Retinal pigment epithelial cell (primary cell): ENCODE measurements at regions not wholly inside any gene's neighbourhood (a gene's known extent, or its start where the extent isn't known, plus 50 kb on each side); places are given as distances from the start of the nearest gene placed in this dataset.

ENCODE experiments used
- DNase-seq: peaks from one replicate; pipeline ENCODE4 v3.0.0-alpha.2; 2010; ENCODE audit warnings: low read depth
- H3K4me3 ChIP-seq: 2 replicates; pipeline ENCODE4 v1.5.1; 2011; ENCODE audit warnings: mild to moderate bottlenecking, low read length, control low read depth, moderate library complexity
- TF ChIP-seq, protein P1 (sequence below): conservative IDR thresholded peaks from 2 replicates; pipeline ENCODE4 v1.5.1; 2011; ENCODE audit warnings: low read depth, low read length, control low read depth, inconsistent platforms

DNA sequence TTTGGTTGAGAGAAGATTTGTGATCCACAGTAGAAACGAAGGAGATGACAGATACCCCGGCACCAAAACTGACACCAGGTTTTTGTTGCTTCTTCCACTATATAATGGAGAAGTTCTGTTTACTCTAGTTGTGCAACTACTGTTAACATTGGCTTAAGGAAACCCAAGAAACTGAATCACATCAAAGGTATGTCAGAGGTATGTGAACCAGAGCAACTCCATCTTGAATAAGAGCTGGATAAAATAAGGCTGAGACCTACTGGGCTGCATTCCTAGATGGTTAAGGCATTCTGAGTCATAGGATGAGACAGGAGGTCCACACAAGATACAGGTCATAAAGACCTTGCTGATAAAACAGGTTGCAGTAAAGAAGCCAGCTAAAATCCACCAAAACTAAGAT, 173.7 kb upstream of the CAMK1G start:
- TF ChIP-seq, protein P1, sequence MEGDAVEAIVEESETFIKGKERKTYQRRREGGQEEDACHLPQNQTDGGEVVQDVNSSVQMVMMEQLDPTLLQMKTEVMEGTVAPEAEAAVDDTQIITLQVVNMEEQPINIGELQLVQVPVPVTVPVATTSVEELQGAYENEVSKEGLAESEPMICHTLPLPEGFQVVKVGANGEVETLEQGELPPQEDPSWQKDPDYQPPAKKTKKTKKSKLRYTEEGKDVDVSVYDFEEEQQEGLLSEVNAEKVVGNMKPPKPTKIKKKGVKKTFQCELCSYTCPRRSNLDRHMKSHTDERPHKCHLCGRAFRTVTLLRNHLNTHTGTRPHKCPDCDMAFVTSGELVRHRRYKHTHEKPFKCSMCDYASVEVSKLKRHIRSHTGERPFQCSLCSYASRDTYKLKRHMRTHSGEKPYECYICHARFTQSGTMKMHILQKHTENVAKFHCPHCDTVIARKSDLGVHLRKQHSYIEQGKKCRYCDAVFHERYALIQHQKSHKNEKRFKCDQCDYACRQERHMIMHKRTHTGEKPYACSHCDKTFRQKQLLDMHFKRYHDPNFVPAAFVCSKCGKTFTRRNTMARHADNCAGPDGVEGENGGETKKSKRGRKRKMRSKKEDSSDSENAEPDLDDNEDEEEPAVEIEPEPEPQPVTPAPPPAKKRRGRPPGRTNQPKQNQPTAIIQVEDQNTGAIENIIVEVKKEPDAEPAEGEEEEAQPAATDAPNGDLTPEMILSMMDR, result no peak
- no peak for DNase-seq
- H3K4me3 ChIP-seq, result no peak overlapping the region

DNA sequence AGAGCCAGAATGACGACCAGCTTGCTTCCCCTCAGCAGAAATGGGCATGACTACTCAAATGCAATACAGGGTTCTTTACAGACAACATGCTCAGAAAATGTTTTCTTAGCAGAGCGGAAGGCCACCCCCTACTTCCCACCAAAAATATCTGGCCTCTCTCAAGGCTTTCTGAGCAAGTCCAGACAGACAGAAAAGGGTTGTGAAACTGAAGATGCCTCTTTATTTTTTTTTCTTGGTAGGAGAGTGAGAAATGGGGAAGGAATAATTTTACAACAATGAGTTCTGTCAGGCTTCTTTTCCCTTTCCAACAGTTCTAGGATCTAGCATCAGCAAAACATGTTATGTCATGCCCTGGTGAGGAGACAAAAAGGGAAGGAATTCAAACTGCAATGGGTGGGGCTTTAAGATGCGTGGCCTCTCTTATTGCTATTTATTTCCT, 172.0 kb upstream of the CAMK1G start:
- TF ChIP-seq, protein P1, result no peak
- no peak for DNase-seq
- no peak overlapping the region for H3K4me3 ChIP-seq

DNA sequence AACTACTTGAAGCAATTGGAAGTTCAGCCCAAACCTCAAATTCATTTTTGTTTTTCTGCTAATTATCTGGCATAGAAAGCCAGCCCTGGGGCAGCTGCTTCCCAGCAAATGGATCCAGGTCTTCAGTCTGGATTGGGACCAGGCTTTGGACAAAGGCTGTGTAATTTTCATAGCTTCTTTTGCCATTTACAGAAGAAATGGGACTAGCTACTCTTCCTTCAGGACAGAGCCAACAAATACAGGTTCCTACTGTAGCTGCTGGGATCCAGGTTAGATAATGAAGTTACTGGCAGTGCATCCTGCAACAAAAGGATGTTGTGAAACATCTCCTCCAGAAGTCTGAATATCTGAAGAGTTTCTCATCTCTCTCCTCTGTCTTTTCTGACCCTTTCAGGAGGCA, 171.5 kb upstream of the CAMK1G start:
- DNase-seq, result no peak
- H3K4me3 ChIP-seq, result no peak overlapping the region
- TF ChIP-seq, protein P1, result no peak

DNA sequence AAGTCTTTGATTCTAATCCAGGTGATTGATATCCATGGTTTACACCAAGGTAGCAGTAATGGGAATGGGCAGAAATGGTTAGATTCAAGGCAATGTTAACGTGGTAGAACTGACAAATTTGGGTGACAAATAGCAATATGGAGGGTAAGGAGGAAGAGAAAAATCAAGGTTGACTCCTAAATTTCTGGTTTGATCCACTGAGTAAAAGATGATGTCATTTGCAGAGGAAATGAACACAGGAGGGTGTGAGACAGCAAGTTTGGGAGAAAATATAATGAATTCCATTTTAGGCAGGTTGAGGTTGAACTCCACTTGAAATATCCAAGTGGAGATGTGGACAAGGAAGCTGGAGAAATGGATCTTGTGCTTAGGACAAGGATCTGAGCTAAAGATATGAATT, 170.9 kb upstream of the CAMK1G start:
- no peak overlapping the region for H3K4me3 ChIP-seq
- TF ChIP-seq, protein P1, result no peak
- DNase-seq, result no peak

DNA sequence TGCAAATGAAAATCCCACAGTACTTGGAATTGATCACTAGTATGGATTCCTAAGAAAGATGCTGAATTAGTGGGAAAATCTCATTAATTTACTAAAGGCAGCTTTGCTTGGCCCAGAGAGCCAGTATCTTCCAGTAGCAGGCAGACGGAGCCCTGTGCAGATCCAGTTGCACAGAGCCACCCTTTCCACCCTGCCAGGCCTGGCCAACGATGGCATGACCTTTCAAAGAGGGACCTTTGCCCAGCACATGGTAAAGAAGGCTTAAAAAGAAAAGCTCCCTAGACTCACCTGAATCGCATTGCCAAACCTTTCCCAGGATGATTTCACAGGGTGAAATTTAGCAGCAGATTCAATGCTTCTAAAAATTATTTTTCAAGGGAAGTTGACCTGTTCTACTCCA, 170.5 kb upstream of the CAMK1G start:
- no peak for DNase-seq
- TF ChIP-seq, protein P1, result no peak
- H3K4me3 ChIP-seq, result no peak overlapping the region

DNA sequence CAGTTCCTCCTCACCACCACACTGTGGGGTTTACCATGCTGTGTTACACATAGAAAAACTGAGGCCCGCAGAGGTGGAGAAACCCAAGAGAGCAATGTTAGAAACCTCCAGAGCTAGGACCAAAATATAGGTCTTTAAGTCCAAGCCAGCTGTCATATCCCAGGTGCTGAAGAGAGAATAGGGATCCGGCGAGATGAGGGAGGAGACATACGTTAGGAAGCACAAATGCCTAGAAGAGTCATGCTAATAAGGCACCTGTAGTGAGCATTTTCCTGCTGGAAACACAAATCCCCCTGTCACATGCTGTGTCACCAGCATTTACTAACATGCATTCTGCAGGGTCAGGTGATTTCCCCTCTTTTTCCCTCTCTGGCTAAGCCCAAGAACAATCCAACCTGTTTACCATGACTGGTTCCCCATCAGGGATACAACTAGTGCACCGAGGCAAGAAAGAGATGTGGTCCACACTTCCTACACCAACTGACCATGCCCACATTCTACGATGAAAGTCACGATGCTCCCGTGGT, 168.6 kb upstream of the CAMK1G start:
- TF ChIP-seq, protein P1, result no peak
- DNase-seq, result no peak
- H3K4me3 ChIP-seq, result no peak overlapping the region

DNA sequence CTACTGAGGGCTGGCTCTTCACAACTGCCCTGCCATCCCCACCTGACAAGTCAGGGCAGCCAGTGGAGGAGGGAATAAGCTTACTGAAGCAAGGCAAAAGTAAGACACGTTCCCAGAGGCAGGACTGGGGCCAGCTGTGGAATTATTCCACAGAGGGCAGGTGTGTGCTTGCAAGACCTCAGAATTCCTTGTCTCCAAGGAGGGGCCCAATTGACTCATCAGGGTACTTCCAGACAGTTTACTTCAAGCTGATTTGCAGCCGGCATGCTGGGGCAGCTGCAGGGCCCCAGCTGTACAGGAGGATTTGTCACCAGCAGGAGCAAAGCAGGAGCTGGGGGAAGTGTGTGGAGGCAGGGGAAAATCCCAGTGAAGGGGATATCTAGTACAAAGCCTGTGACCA, 167.5 kb upstream of the CAMK1G start:
- H3K4me3 ChIP-seq, result no peak overlapping the region
- TF ChIP-seq, protein P1, result no peak
- no peak for DNase-seq
